ENCODE measurements at regions not wholly inside any gene's neighbourhood (a gene's known extent, or its start where the extent isn't known, plus 50 kb on each side); places are given as distances from the start of the nearest gene placed in this dataset.

GRCh38 chr6:23692184-23692583, 433.8 kb upstream of the NRSN1 start:
- Histone ChIP-seq H3K27ac (ENCODE audit: extremely low read depth, low read depth, low read length) (no peak overlapping the region), H3K4me3 (ENCODE audit: low read depth, low read length) (no peak overlapping the region), H3K36me3 (ENCODE audit: control insufficient read depth in 2 of 2, insufficient read depth in 1 of 2, low read length in 2 of 2) (no peaks in the 10 kb centered on the region), H3K4me1 (ENCODE audit: control insufficient read depth, insufficient read depth, low read length) (no peaks in the 10 kb centered on the region), H3K9me3 (ENCODE audit: control insufficient read depth, insufficient read depth, low read depth, low read length) (no peaks in the 10 kb centered on the region)
- POLR2A ChIA-PET, result no interaction called here
- TF ChIP-seq ZBTB10 (tag by site-specific recombination; IDR thresholded peaks at IDR 0.05), result no peak
- CTCF ChIA-PET, result no interaction called here

GRCh38 chr6:23696992-23697391, 429.0 kb upstream of the NRSN1 start:
- Histone ChIP-seq H3K9me3 (ENCODE audit: control insufficient read depth, insufficient read depth, low read depth, low read length) (no peaks in the 10 kb centered on the region), H3K27ac (ENCODE audit: extremely low read depth, low read depth, low read length) (no peak overlapping the region), H3K4me3 (ENCODE audit: low read depth, low read length) (no peak overlapping the region), H3K4me1 (ENCODE audit: control insufficient read depth, insufficient read depth, low read length) (no peaks in the 10 kb centered on the region), H3K36me3 (ENCODE audit: control insufficient read depth in 2 of 2, insufficient read depth in 1 of 2, low read length in 2 of 2) (no peaks in the 10 kb centered on the region)
- TF ChIP-seq ZNF157 (tag by site-specific recombination; IDR thresholded peaks at IDR 0.05), result no peak
- TF ChIP-seq HOXD13 (CRISPR knock-in tag; IDR thresholded peaks at IDR 0.05; ENCODE audit: borderline replicate concordance), result no peak
- no peak for TF ChIP-seq AEBP2 (tag by site-specific recombination; IDR thresholded peaks at IDR 0.05; ENCODE audit: borderline replicate concordance)
- TF ChIP-seq ZNF658 (tag by site-specific recombination; IDR thresholded peaks at IDR 0.05), result no peak
- TF ChIP-seq ZNF596 (tag by site-specific recombination; IDR thresholded peaks at IDR 0.05), result no peak
- TF ChIP-seq ZNF624 (tag by site-specific recombination; IDR thresholded peaks at IDR 0.05), result no peak
- no peak for TF ChIP-seq GLIS2 (tag by site-specific recombination; IDR thresholded peaks at IDR 0.05)
- TF ChIP-seq ZNF148 (tag by site-specific recombination; IDR thresholded peaks at IDR 0.05; ENCODE audit: borderline replicate concordance), result no peak
- CTCF ChIA-PET, result no interaction called here
- POLR2A ChIA-PET, result no interaction called here

- no peaks in the 10 kb centered on the region for H3K4me1 ChIP-seq (ENCODE audit: control insufficient read depth, insufficient read depth, low read length)
- ChIA-PET POLR2A (no interaction called here), CTCF (no interaction called here)
- no peaks in the 10 kb centered on the region for H3K9me3 ChIP-seq (ENCODE audit: control insufficient read depth, insufficient read depth, low read depth, low read length)
- no peaks in the 10 kb centered on the region for H3K36me3 ChIP-seq (ENCODE audit: control insufficient read depth in 2 of 2, insufficient read depth in 1 of 2, low read length in 2 of 2)
- no peak overlapping the region for H3K27ac ChIP-seq (ENCODE audit: extremely low read depth, low read depth, low read length)
- TF ChIP-seq ZSCAN30 (tag by site-specific recombination; IDR thresholded peaks at IDR 0.05), result no peak
- TF ChIP-seq ZNF558 (tag by site-specific recombination; IDR thresholded peaks at IDR 0.05), result no peak
- no peak for TF ChIP-seq ZNF639 (tag by site-specific recombination; IDR thresholded peaks at IDR 0.05)
- no peak for TF ChIP-seq ZNF623 (tag by site-specific recombination; IDR thresholded peaks at IDR 0.05)
- no peak for TF ChIP-seq ZNF138 (tag by site-specific recombination; IDR thresholded peaks at IDR 0.05; ENCODE audit: borderline replicate concordance)
- no peak for TF ChIP-seq ZFP3 (tag by site-specific recombination; IDR thresholded peaks at IDR 0.05; ENCODE audit: low read depth)
- TF ChIP-seq GLIS1 (tag by site-specific recombination; IDR thresholded peaks at IDR 0.05), result no peak
- no peak for TF ChIP-seq KLF8 (tag by site-specific recombination; IDR thresholded peaks at IDR 0.05)
- TF ChIP-seq ZNF488 (tag by site-specific recombination; IDR thresholded peaks at IDR 0.05), result no peak
- no peak for TF ChIP-seq ZSCAN18 (tag by site-specific recombination; IDR thresholded peaks at IDR 0.05)
- no peak overlapping the region for H3K4me3 ChIP-seq (ENCODE audit: low read depth, low read length)
These were observed 421.4 kb upstream of the NRSN1 start for GRCh38 chr6:23704479-23705052.
